MM.1S (cell line): ENCODE measurements at regions not wholly inside any gene's neighbourhood (a gene's known extent, or its start where the extent isn't known, plus 50 kb on each side); places are given as distances from the start of the nearest gene placed in this dataset.

ENCODE experiments used
- DNase-seq: peaks from one replicate; pipeline ENCODE4 v3.0.0-alpha.2; 2015
- H2AFZ ChIP-seq: fragments of 300-600 bp; sonication (generic); 2 replicates; pipeline ENCODE4 v1.6.0; 2016; ENCODE audit warnings: antibody characterized with exemption, low read length
- H3F3A ChIP-seq: fragments of 300-600 bp; sonication (generic); 2 replicates; pipeline ENCODE4 v1.6.1; 2016; ENCODE audit warnings: mild to moderate bottlenecking, antibody characterized with exemption, low read length, moderate library complexity, mixed read lengths; ENCODE audit not compliant: insufficient read depth
- H3K27ac ChIP-seq: fragments of 300-600 bp; sonication (generic); 2 replicates; pipeline ENCODE4 v1.5.1; 2016; ENCODE audit warnings: mild to moderate bottlenecking, low read length
- H3K27me3 ChIP-seq: fragments of 300-600 bp; sonication (generic); replicated peaks from 2 replicates; pipeline ENCODE4 v1.6.0; 2016; ENCODE audit warnings: low read length; ENCODE audit not compliant: insufficient read depth
- H3K36me3 ChIP-seq: fragments of 300-600 bp; sonication (generic); replicated peaks from 2 replicates; pipeline ENCODE4 v1.6.1; 2016; ENCODE audit warnings: mild to moderate bottlenecking, low read length, mixed read lengths; ENCODE audit not compliant: insufficient read depth
- H3K4me1 ChIP-seq: fragments of 300-600 bp; sonication (generic); 2 replicates; pipeline ENCODE4 v1.6.1; 2016; ENCODE audit warnings: low read length, mixed read lengths
- H3K4me2 ChIP-seq: fragments of 300-600 bp; sonication (generic); 2 replicates; pipeline ENCODE4 v1.6.0; 2016; ENCODE audit warnings: low read depth, low read length
- H3K4me3 ChIP-seq: fragments of 300-600 bp; sonication (generic); 2 replicates; pipeline ENCODE4 v1.5.1; 2016; ENCODE audit warnings: low read length, mixed read lengths
- H3K79me2 ChIP-seq: fragments of 300-600 bp; sonication (generic); 2 replicates; pipeline ENCODE4 v1.6.1; 2016; ENCODE audit warnings: mixed run types, low read length, mixed read lengths
- H3K9ac ChIP-seq: fragments of 300-600 bp; sonication (generic); 2 replicates; pipeline ENCODE4 v1.6.1; 2016; ENCODE audit warnings: low read length, mixed read lengths
- H3K9me2 ChIP-seq: fragments of 300-600 bp; sonication (generic); replicated peaks from 2 replicates; pipeline ENCODE4 v1.6.1; 2016; ENCODE audit warnings: mild to moderate bottlenecking, low read length, mixed read lengths; ENCODE audit not compliant: insufficient read depth
- H3K9me3 ChIP-seq: fragments of 300-600 bp; sonication (generic); replicated peaks from 2 replicates; pipeline ENCODE4 v1.6.1; 2016; ENCODE audit warnings: mild to moderate bottlenecking, low read length, mixed read lengths; ENCODE audit not compliant: insufficient read depth
- H4K20me1 ChIP-seq: fragments of 300-600 bp; sonication (generic); 2 replicates; pipeline ENCODE4 v1.6.1; 2016; ENCODE audit warnings: mild to moderate bottlenecking, low read length, moderate library complexity, mixed read lengths; ENCODE audit not compliant: insufficient read depth
- EZH2 ChIP-seq: fragments of 300-600 bp; sonication (generic); optimal IDR thresholded peaks from 2 replicates; pipeline ENCODE3; 2017; ENCODE audit warnings: low read depth, mild to moderate bottlenecking, antibody characterized with exemption, low read length, mixed read lengths
- EZH2phosphoT487 ChIP-seq: fragments of 300-600 bp; sonication (generic); IDR thresholded peaks from 2 replicates; pipeline ENCODE4 v1.6.1; 2018; ENCODE audit warnings: antibody characterized with exemption, low read length
- TF ChIP-seq, protein P1 (sequence below): fragments of 300-600 bp; sonication (generic); IDR thresholded peaks from 2 replicates; pipeline ENCODE4 v1.5.1; 2016; ENCODE audit warnings: antibody characterized with exemption, low read length, mixed read lengths

DNA sequence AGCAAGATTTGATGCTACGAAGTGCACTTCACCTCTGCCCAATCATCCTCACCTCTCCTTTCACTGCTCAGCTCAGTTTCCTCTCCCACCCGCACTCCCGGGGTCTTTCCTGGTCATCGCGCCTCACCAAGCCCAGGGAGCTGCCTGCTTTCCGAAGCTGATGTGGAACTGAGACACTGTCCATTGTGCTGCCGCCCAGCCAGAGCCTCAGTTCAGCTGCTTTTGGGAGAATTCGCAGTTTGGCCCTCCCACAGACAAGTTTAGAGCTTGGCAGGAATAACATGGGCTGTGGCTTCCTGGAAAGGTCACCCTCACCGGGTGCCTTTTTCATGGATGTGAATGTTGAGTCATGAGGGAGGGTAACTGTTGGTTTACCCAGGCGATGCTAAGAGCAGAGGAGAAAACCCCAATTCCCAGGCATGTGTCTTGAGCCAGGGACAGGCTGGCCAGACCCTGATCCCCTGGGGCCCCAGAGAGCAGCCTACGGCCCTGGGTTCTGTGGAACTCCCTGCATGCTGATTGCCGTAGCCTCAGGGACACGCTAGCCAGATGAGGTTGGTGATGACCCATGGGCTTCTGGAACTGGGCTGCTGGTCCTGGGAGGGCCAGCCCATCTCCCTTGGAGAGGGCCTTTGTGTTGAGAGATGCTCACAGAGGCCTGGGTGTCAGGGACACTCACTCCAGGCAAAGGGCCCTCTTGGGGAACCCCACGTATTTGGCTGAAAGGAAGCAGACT lies 1687.5 kb downstream of the TP53TG3F start:
- Histone ChIP-seq H3K4me2 (no peak overlapping the region), H3K27me3 (no peaks in the 10 kb centered on the region), H3K4me1 (no peaks in the 10 kb centered on the region), H3K36me3 (no peaks in the 10 kb centered on the region), H3F3A (no peaks in the 10 kb centered on the region), H3K9me3 (no peaks in the 10 kb centered on the region), H3K27ac (no peak overlapping the region), H3K79me2 (no peaks in the 10 kb centered on the region), H4K20me1 (no peaks in the 10 kb centered on the region), H3K9me2 (no peaks in the 10 kb centered on the region), H3K9ac (no peak overlapping the region), H3K4me3 (no peak overlapping the region), H2AFZ (no peak overlapping the region)
- no peak for DNase-seq
- TF ChIP-seq, protein P1, sequence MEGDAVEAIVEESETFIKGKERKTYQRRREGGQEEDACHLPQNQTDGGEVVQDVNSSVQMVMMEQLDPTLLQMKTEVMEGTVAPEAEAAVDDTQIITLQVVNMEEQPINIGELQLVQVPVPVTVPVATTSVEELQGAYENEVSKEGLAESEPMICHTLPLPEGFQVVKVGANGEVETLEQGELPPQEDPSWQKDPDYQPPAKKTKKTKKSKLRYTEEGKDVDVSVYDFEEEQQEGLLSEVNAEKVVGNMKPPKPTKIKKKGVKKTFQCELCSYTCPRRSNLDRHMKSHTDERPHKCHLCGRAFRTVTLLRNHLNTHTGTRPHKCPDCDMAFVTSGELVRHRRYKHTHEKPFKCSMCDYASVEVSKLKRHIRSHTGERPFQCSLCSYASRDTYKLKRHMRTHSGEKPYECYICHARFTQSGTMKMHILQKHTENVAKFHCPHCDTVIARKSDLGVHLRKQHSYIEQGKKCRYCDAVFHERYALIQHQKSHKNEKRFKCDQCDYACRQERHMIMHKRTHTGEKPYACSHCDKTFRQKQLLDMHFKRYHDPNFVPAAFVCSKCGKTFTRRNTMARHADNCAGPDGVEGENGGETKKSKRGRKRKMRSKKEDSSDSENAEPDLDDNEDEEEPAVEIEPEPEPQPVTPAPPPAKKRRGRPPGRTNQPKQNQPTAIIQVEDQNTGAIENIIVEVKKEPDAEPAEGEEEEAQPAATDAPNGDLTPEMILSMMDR = no peak
- TF ChIP-seq EZH2 (no peak), EZH2phosphoT487 (no peak)

DNA sequence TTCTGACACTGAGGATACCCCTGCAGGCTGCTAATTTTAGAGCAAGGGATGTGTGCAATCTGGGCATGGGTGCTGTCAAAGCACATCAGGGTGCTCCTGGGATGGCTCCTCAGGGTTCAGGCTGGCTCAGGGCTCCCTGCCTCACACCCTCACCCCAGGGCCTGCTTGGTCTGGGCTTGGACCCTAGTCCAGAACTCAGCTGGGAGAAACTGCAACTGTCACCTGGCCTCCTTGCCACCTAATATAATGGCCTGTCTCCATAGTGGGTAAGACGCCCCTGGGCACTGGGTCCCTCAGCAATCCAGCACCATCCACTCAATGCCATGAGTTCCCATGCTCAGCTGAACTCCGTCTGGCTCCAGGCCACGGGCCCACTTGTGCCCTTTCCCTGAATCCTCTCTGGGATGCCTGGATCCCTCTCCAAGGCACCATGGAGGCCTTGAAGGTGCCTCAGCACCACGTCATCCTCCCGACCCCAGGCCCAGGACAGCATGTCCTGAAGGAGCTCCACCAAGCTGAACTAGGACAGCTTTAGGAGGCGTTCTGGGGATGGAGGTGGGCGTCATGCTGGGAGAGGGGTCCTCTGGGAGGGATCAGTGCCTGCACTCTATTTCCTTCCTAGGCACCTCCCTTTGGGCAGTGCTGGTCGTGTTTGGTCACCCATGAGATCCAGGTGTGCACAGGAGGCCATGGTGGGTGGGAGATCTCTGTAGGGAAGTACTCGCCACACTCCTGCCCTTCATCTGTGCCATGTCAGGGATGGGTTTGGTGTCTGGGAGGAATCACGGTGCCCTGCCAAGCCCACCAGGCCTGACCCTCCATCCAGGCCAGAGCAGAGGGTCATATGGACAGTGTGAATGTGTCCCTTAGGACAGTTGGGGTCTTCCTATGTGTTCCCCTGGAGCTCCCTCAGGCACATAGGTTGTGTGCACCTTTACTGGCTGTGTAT lies 1688.4 kb downstream of the TP53TG3F start:
- Histone ChIP-seq H3K4me1 (no peaks in the 10 kb centered on the region), H3K9me2 (no peaks in the 10 kb centered on the region), H3K9ac (no peak overlapping the region), H3K9me3 (no peaks in the 10 kb centered on the region), H4K20me1 (no peaks in the 10 kb centered on the region), H3K36me3 (no peaks in the 10 kb centered on the region), H2AFZ (no peak overlapping the region), H3K27me3 (no peaks in the 10 kb centered on the region), H3F3A (no peaks in the 10 kb centered on the region), H3K27ac (no peak overlapping the region), H3K79me2 (no peaks in the 10 kb centered on the region), H3K4me2 (no peak overlapping the region), H3K4me3 (no peak overlapping the region)
- no peak for TF ChIP-seq EZH2phosphoT487
- TF ChIP-seq, protein P1 = no peak
- no peak for DNase-seq

DNA sequence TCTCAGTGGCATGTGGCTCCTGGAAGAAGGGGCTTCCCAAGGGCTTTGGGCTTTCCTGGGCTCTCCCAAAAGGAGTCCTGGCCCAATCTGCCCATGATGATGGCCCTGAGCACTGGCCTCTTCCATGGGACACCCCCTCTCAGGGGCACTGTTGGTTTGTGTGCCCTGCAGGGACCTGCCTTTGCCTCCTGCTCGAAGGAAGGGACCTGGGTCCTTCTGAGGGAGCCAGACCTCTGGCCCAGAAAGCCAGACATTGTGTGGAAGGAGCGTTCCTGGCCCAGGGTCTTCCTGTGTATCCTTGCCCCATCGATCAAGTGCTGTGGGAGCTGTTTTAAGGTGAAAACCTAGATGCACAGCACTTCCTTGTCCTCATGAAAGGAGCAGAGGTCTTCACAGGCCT lies 1689.3 kb downstream of the TP53TG3F start:
- Histone ChIP-seq H3K9me3 (no peaks in the 10 kb centered on the region), H3K9ac (no peak overlapping the region), H3K4me2 (no peak overlapping the region), H3K36me3 (no peaks in the 10 kb centered on the region), H3K4me1 (no peaks in the 10 kb centered on the region), H2AFZ (no peak overlapping the region), H3F3A (no peaks in the 10 kb centered on the region), H4K20me1 (no peaks in the 10 kb centered on the region), H3K79me2 (no peaks in the 10 kb centered on the region), H3K27me3 (no peaks in the 10 kb centered on the region), H3K27ac (no peak overlapping the region), H3K9me2 (no peaks in the 10 kb centered on the region), H3K4me3 (no peak overlapping the region)
- TF ChIP-seq, protein P1 = no peak
- no peak for TF ChIP-seq EZH2phosphoT487
- no peak for TF ChIP-seq EZH2
- no peak for DNase-seq
